Caco-2 (cell line): ENCODE measurements at regions not wholly inside any gene's neighbourhood (a gene's known extent, or its start where the extent isn't known, plus 50 kb on each side); places are given as distances from the start of the nearest gene placed in this dataset.

Experiments
- BruUV-seq: library from RNA; stranded (reverse); fragments of 400-500 nt; replicated peaks from 2 replicates; lab custom pipeline; 2021; lab: Mats Ljungman, UMichigan
- CTCF ChIA-PET: fragments of 300-600 bp; sonication (Branson Sonifier 250); formaldehyde crosslinking; loops from one replicate; lab custom pipeline; 2022; ENCODE audit warnings: antibody characterized with exemption; lab: Charles Lee
- POLR2A ChIA-PET: fragments of 300-600 bp; sonication (Branson Sonifier 250); formaldehyde crosslinking; loops from one replicate; lab custom pipeline; 2022; ENCODE audit warnings: antibody characterized with exemption; lab: Charles Lee
- DNase-seq, 2 experiments: peaks; one replicate each; pipeline versions ENCODE4 v3.0.0 to v3.0.0-alpha.2; 2020 to 2022
- H3K27me3 ChIP-seq: replicated peaks from 2 replicates; pipeline ENCODE4 v1.6.0; 2011; ENCODE audit warnings: low read length; ENCODE audit not compliant: control insufficient read depth, insufficient read depth
- H3K36me3 ChIP-seq: 2 replicates; pipeline ENCODE4 v1.5.1; 2011; ENCODE audit warnings: low read length; ENCODE audit not compliant: control insufficient read depth, insufficient read depth
- H3K4me1 ChIP-seq: fragments of 250-450 bp; sonication (Bioruptor Pico); 2 replicates; pipeline ENCODE4 v1.5.1; 2020; ENCODE audit warnings: mild to moderate bottlenecking
- H3K4me3 ChIP-seq: 2 replicates; pipeline ENCODE4 v1.5.1; 2011; ENCODE audit warnings: low read depth, mild to moderate bottlenecking, control low read depth, low read length
- H3K9me3 ChIP-seq: fragments of 250-450 bp; sonication (Bioruptor Pico); 2 replicates; pipeline ENCODE4 v1.5.1; 2020; ENCODE audit warnings: mild to moderate bottlenecking, moderate library complexity
- H3K27ac Mint-ChIP-seq: one replicate; pipeline ENCODE4 v1.8.0; 2022; ENCODE audit warnings: mixed read lengths; ENCODE audit not compliant: unreplicated experiment
- H3K27me3 Mint-ChIP-seq: one replicate; pipeline ENCODE4 v1.8.0; 2022; ENCODE audit warnings: mixed read lengths; ENCODE audit not compliant: insufficient read depth, unreplicated experiment
- H3K36me3 Mint-ChIP-seq: one replicate; pipeline ENCODE4 v1.8.0; 2022; ENCODE audit warnings: mild to moderate bottlenecking, mixed read lengths; ENCODE audit not compliant: insufficient read depth, unreplicated experiment
- H3K4me1 Mint-ChIP-seq: one replicate; pipeline ENCODE4 v1.8.0; 2022; ENCODE audit warnings: low read depth, mixed read lengths; ENCODE audit not compliant: unreplicated experiment
- H3K4me3 Mint-ChIP-seq: one replicate; pipeline ENCODE4 v1.8.0; 2022; ENCODE audit warnings: mild to moderate bottlenecking, moderate library complexity, mixed read lengths; ENCODE audit not compliant: unreplicated experiment
- H3K9me3 Mint-ChIP-seq: one replicate; pipeline ENCODE4 v1.8.0; 2022; ENCODE audit warnings: mixed read lengths; ENCODE audit not compliant: unreplicated experiment
- intact Hi-C: fragments of 100-400 bp; cut with micrococcal nuclease; formaldehyde crosslinking; loops from one replicate; pipeline ENCODE4 v1.10.0; 2022; ENCODE audit not compliant: unreplicated experiment
- TF ChIP-seq, protein P1 (sequence below), 2 experiments: fragments of 200-600 bp in 1 of 2; IDR thresholded peaks; 1 replicate in 1 of 2; 2 replicates in 1 of 2; pipeline versions ENCODE4 v1.5.1 to v1.8.0; 2011 to 2022; ENCODE audit warnings: antibody characterized with exemption in 1 of 2, control low read depth in 1 of 2, inconsistent platforms in 1 of 2, low read depth in 1 of 2, low read length in 1 of 2, mild to moderate bottlenecking in 1 of 2, moderate library complexity in 1 of 2; ENCODE audit not compliant: insufficient read depth in 1 of 2, severe bottlenecking in 1 of 2, unreplicated experiment in 1 of 2

DNA sequence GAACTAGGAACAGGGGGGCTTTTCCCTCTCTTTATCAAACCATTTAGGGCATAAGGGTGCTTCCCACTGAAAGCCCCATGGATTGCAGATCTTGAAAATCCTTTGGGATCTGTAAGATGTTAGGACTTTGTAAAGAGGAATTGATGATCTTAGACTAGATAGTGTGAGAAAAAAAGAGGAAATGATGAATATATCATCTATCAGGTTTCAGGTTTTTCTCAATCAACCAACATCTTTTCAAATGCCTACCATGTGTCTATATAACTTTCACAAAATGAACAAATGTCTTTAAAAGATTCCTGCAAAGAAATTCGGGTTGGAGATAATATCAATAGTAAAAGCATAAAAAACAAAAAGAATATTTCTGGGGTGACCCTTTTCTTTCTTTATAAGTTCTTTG is 50.1 kb downstream of the KCNC4 start:
- Histone ChIP-seq H3K36me3 (no peaks in the 10 kb centered on the region), H3K4me1 (no peaks in the 10 kb centered on the region), H3K9me3 (no peaks in the 10 kb centered on the region), H3K27me3 (no peaks in the 10 kb centered on the region), H3K4me3 (no peak overlapping the region)
- Mint-ChIP-seq H3K4me3 (no peak overlapping the region), H3K27ac (no peak overlapping the region), H3K9me3 (no peaks in the 10 kb centered on the region), H3K36me3 (no peaks in the 10 kb centered on the region), H3K4me1 (no peaks in the 10 kb centered on the region), H3K27me3 (peaks cover 3% of the 10 kb centered on the region)
- CTCF ChIA-PET = no interaction called here
- BruUV-seq = no TSS peak
- intact Hi-C loops = no loop called here
- TF ChIP-seq, protein P1, sequence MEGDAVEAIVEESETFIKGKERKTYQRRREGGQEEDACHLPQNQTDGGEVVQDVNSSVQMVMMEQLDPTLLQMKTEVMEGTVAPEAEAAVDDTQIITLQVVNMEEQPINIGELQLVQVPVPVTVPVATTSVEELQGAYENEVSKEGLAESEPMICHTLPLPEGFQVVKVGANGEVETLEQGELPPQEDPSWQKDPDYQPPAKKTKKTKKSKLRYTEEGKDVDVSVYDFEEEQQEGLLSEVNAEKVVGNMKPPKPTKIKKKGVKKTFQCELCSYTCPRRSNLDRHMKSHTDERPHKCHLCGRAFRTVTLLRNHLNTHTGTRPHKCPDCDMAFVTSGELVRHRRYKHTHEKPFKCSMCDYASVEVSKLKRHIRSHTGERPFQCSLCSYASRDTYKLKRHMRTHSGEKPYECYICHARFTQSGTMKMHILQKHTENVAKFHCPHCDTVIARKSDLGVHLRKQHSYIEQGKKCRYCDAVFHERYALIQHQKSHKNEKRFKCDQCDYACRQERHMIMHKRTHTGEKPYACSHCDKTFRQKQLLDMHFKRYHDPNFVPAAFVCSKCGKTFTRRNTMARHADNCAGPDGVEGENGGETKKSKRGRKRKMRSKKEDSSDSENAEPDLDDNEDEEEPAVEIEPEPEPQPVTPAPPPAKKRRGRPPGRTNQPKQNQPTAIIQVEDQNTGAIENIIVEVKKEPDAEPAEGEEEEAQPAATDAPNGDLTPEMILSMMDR (IDR thresholded peaks at IDR 0.05; ENCODE audit: insufficient read depth in 1 of 2, low read depth in 1 of 2, low read length in 1 of 2, severe bottlenecking in 1 of 2, unreplicated experiment in 1 of 2) = no peak
- DNase-seq = no peak
- POLR2A ChIA-PET = no interaction called here

DNA sequence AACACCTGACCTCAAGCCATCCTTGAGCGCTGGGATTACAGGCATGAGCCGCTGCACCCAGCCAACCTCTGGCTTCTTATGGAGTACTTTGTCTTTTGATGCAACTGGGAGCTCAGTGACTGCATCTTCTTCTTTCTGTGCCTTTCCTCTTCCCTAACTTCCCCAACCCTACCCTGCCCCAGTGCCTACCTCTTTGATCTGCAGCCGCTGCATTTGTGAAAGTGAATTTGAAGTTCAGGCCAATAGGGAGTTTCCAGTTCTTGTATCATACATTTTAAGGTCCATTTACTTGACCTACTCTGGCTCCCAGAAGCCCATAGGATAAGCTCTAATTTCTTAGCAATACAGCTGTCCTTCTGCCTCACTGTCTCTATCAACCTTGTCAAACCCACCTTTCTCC is 52.2 kb downstream of the KCNC4 start:
- H3K27me3 Mint-ChIP-seq = peaks cover 3% of the 10 kb centered on the region
- H3K27me3 ChIP-seq = no peaks in the 10 kb centered on the region
- ChIA-PET CTCF (interaction anchor here (0.5 kb wide), 1 partner anchor 37 kb away, joined by 3 read pairs; no protein-coding TSS in a partner anchor), POLR2A (no interaction called here)
- no peak overlapping the region for H3K4me3 ChIP-seq
- intact Hi-C loops = no loop called here
- H3K27ac Mint-ChIP-seq = no peak overlapping the region
- no TSS peak for BruUV-seq
- no peaks in the 10 kb centered on the region for H3K9me3 Mint-ChIP-seq
- no peak for DNase-seq
- H3K9me3 ChIP-seq = no peaks in the 10 kb centered on the region
- H3K4me3 Mint-ChIP-seq = no peak overlapping the region
- TF ChIP-seq, protein P1 (IDR thresholded peaks at IDR 0.05; ENCODE audit: insufficient read depth in 1 of 2, low read depth in 1 of 2, low read length in 1 of 2, severe bottlenecking in 1 of 2, unreplicated experiment in 1 of 2) = no peak
- H3K4me1 Mint-ChIP-seq = peaks cover 7% of the 10 kb centered on the region
- H3K36me3 Mint-ChIP-seq = no peaks in the 10 kb centered on the region
- no peaks in the 10 kb centered on the region for H3K36me3 ChIP-seq
- no peaks in the 10 kb centered on the region for H3K4me1 ChIP-seq

DNA sequence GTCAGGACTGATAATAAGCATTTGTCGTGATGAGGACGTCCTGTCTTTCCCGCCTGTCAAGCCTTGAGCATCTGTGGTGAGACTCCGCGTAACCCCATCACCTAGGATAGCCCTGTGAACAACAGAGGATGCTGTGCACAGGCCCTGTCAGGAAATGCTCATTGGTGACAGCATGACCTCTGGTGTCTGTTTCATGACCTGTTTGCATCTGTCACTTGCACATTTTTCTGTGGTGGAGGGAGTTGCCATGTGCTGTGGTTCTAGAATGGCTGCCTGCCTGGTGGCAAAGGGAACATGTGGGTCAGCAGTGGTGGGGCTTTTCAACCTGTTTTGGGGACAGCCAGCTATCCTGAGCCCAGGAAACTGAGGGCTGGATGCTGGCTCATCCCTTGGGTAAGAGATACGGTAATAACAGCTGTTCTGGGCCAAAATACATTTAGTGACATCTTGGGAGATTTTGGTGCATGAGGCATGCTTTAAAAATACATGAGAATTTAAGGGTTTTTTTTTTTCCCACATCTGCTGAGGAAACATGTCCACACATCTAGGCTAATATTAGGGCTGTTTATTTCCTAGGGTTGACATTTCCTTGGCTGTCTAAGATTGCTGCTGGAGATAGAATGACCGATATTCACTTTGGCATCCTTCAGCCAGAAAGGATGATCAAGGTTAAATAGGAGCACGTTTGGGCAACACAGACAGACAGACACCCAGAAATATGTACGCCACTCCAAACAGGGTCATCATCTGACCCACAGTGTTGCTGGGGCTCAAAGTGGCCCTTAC is 52.9 kb downstream of the KCNC4 start:
- Histone ChIP-seq H3K27me3 (no peaks in the 10 kb centered on the region), H3K4me1 (no peaks in the 10 kb centered on the region), H3K9me3 (no peaks in the 10 kb centered on the region), H3K4me3 (no peak overlapping the region), H3K36me3 (no peaks in the 10 kb centered on the region)
- no peaks in the 10 kb centered on the region for H3K9me3 Mint-ChIP-seq
- TF ChIP-seq, protein P1 (IDR thresholded peaks at IDR 0.05; ENCODE audit: insufficient read depth in 1 of 2, low read depth in 1 of 2, low read length in 1 of 2, severe bottlenecking in 1 of 2, unreplicated experiment in 1 of 2) = no peak
- no TSS peak for BruUV-seq
- POLR2A ChIA-PET = no interaction called here
- H3K36me3 Mint-ChIP-seq = no peaks in the 10 kb centered on the region
- no peak overlapping the region for H3K4me3 Mint-ChIP-seq
- H3K4me1 Mint-ChIP-seq = peaks cover 13% of the 10 kb centered on the region
- intact Hi-C loops = no loop called here
- no peak overlapping the region for H3K27ac Mint-ChIP-seq
- no peak for DNase-seq
- CTCF ChIA-PET = no interaction called here
- peaks cover 3% of the 10 kb centered on the region for H3K27me3 Mint-ChIP-seq
